Lung microvascular endothelial cell (primary cell): ENCODE measurements at regions not wholly inside any gene's neighbourhood (a gene's known extent, or its start where the extent isn't known, plus 50 kb on each side); places are given as distances from the start of the nearest gene placed in this dataset.

ENCODE experiments used
- DNase-seq, 2 donors: peaks; one replicate each; pipeline versions ENCODE4 v3.0.0 to v3.0.0-alpha.2; 2010; ENCODE audit warnings: low read depth in 2 of 2

GRCh38 chr3:157746391-157746790, 243.2 kb upstream of the VEPH1 start:
- no peak for DNase-seq

GRCh38 chr3:157741607-157742006, 238.4 kb upstream of the VEPH1 start:
- DNase-seq, result no peak

GRCh38 chr3:157738441-157738840, 235.2 kb upstream of the VEPH1 start:
- DNase-seq, result no peak

- DNase-seq, result no peak
Observed at GRCh38 chr3:157718800-157719199, 215.6 kb upstream of the VEPH1 start.

GRCh38 chr3:157713101-157713500, 209.9 kb upstream of the VEPH1 start:
- DNase-seq, result no peak

- no peak for DNase-seq
Observed at GRCh38 chr3:157705258-157705657, 202.0 kb upstream of the VEPH1 start.

- no peak for DNase-seq
Observed at GRCh38 chr3:157700405-157700804, 197.2 kb upstream of the VEPH1 start.

GRCh38 chr3:157695586-157695985, 192.4 kb upstream of the VEPH1 start:
- DNase-seq, result no peak

- DNase-seq, result no peak
Observed at GRCh38 chr3:157695103-157695502, 191.9 kb upstream of the VEPH1 start.

GRCh38 chr3:157693762-157694161, 190.5 kb upstream of the VEPH1 start:
- no peak for DNase-seq

GRCh38 chr3:157692468-157692867, 189.3 kb upstream of the VEPH1 start:
- DNase-seq, result no peak

GRCh38 chr3:157683668-157684067, 180.5 kb upstream of the VEPH1 start:
- no peak for DNase-seq

- DNase-seq, result no peak
Observed at GRCh38 chr3:157672061-157672460, 168.8 kb upstream of the VEPH1 start.

- DNase-seq, result no peak
Observed at GRCh38 chr3:157671656-157672055, 168.4 kb upstream of the VEPH1 start.

- DNase-seq, result no peak
Observed at GRCh38 chr3:157669416-157669815, 166.2 kb upstream of the VEPH1 start.

GRCh38 chr3:157667493-157667892, 164.3 kb upstream of the VEPH1 start:
- no peak for DNase-seq

GRCh38 chr3:157662171-157662570, 159.0 kb upstream of the VEPH1 start:
- no peak for DNase-seq

- DNase-seq, result no peak
Observed at GRCh38 chr3:157660847-157661246, 157.6 kb upstream of the VEPH1 start.

- DNase-seq, result no peak
Observed at GRCh38 chr3:157652366-157652765, 149.2 kb upstream of the VEPH1 start.

GRCh38 chr3:157650699-157651098, 147.5 kb upstream of the VEPH1 start:
- no peak for DNase-seq

GRCh38 chr3:157650172-157650571, 147.0 kb upstream of the VEPH1 start:
- DNase-seq, result no peak

GRCh38 chr3:157649511-157649910, 146.3 kb upstream of the VEPH1 start:
- DNase-seq, result no peak

- DNase-seq, result no peak
Observed at GRCh38 chr3:157647820-157648219, 144.6 kb upstream of the VEPH1 start.

GRCh38 chr3:157639756-157640426, 136.7 kb upstream of the VEPH1 start:
- DNase-seq, result no peak
